ENCODE measurements at regions not wholly inside any gene's neighbourhood (a gene's known extent, or its start where the extent isn't known, plus 50 kb on each side); places are given as distances from the start of the nearest gene placed in this dataset.

GRCh38 chr5:56607074-56607473 is 208.3 kb upstream of the MAP3K1 start:
- TF ChIP-seq POLR2A (IDR thresholded peaks at IDR 0.05; ENCODE audit: low read length) (no peak), GATA1 (IDR thresholded peaks at IDR 0.05; ENCODE audit: low read depth, low read length) (no peak)

All from erythroblast (primary cell).